H1 (cell line): ENCODE measurements at regions not wholly inside any gene's neighbourhood (a gene's known extent, or its start where the extent isn't known, plus 50 kb on each side); places are given as distances from the start of the nearest gene placed in this dataset.

ENCODE experiments used
- CTCF ChIA-PET: fragments of 300-600 bp; sonication (Branson Sonifier 250); formaldehyde crosslinking; loops from one replicate; lab custom pipeline; 2021; ENCODE audit not compliant: partially characterized antibody; lab: Charles Lee
- POLR2A ChIA-PET: fragments of 300-600 bp; sonication (Branson Sonifier 250); formaldehyde crosslinking; loops from one replicate; lab custom pipeline; 2021; ENCODE audit warnings: inconsistent platforms; ENCODE audit not compliant: partially characterized antibody; lab: Charles Lee
- DNase-seq, 2 experiments: peaks; one replicate each; pipeline versions ENCODE4 v3.0.0 to v3.0.0-alpha.2; 2010 to 2022; ENCODE audit warnings: low spot score in 2 of 2, low read depth in 1 of 2, mixed read lengths in 1 of 2
- FAIRE-seq: peaks from 2 replicates; lab custom pipeline; 2011; peaks lifted over from hg19 to GRCh38; lab: Jason Lieb, UNC
- H2AFZ ChIP-seq: 2 replicates; pipeline ENCODE4 v1.8.1; 2012; ENCODE audit warnings: low read length, inconsistent platforms
- H2AK5ac ChIP-seq: 2 replicates; pipeline ENCODE4 v1.6.1; 2013; ENCODE audit warnings: low read depth, low read length
- H2BK120ac ChIP-seq: replicated peaks from 2 replicates; pipeline ENCODE3; 2013; ENCODE audit warnings: low read depth, low read length, inconsistent platforms
- H2BK12ac ChIP-seq: 2 replicates; pipeline ENCODE4 v1.6.1; 2013; ENCODE audit warnings: low read depth, low read length
- H2BK15ac ChIP-seq: 2 replicates; pipeline ENCODE4 v1.6.1; 2013; ENCODE audit warnings: low read length
- H2BK20ac ChIP-seq: 2 replicates; pipeline ENCODE4 v1.6.1; 2013; ENCODE audit warnings: low read length
- H2BK5ac ChIP-seq: 2 replicates; pipeline ENCODE4 v1.6.1; 2013; ENCODE audit warnings: low read depth, low read length
- H3K14ac ChIP-seq: 2 replicates; pipeline ENCODE4 v1.6.1; 2013; ENCODE audit warnings: inconsistent platforms; ENCODE audit not compliant: insufficient read length
- H3K18ac ChIP-seq: 2 replicates; pipeline ENCODE4 v1.6.1; 2013; ENCODE audit warnings: low read length; ENCODE audit errors: extremely low read depth
- H3K23ac ChIP-seq: 2 replicates; pipeline ENCODE4 v1.6.1; 2013; ENCODE audit warnings: inconsistent platforms; ENCODE audit not compliant: insufficient read length
- H3K23me2 ChIP-seq: 2 replicates; pipeline ENCODE4 v1.6.1; 2013; ENCODE audit warnings: low read depth, low read length
- H3K27ac ChIP-seq: 2 replicates; pipeline ENCODE4 v1.6.1; 2011; ENCODE audit warnings: low read depth, low read length, inconsistent platforms
- H3K27me3 ChIP-seq, 4 experiments: replicated peaks in 1 of 4; 1 replicate in 1 of 4; 2 replicates in 3 of 4; pipeline versions ENCODE4 v1.6.1 to v1.8.1; 2011 to 2013; ENCODE audit warnings: low read length in 3 of 4, mild to moderate bottlenecking in 3 of 4, inconsistent platforms in 2 of 4, mixed read lengths in 2 of 4, moderate library complexity in 1 of 4; ENCODE audit not compliant: control insufficient read depth in 3 of 4, insufficient read depth in 3 of 4; ENCODE audit errors: extremely low read depth in 1 of 4
- H3K36me3 ChIP-seq, 4 experiments: 2 replicates each; pipeline versions ENCODE4 v1.6.1 to v1.8.1; 2011 to 2013; ENCODE audit warnings: mild to moderate bottlenecking in 4 of 4, low read length in 3 of 4, moderate library complexity in 2 of 4, control low read depth in 1 of 4, inconsistent platforms in 1 of 4; ENCODE audit not compliant: insufficient read depth in 4 of 4, control insufficient read depth in 2 of 4
- H3K4ac ChIP-seq: replicated peaks from 2 replicates; pipeline ENCODE3; 2013; ENCODE audit warnings: low read length, low read depth, mixed read lengths, inconsistent platforms; ENCODE audit not compliant: insufficient read length
- H3K4me1 ChIP-seq, 4 experiments: replicated peaks in 1 of 4; 1 replicate in 1 of 4; 2 replicates in 3 of 4; pipeline versions ENCODE4 v1.6.1 to v1.8.1; 2011 to 2013; ENCODE audit warnings: low read length in 3 of 4, inconsistent platforms in 2 of 4, mixed read lengths in 1 of 4; ENCODE audit not compliant: insufficient read depth in 4 of 4, control insufficient read depth in 3 of 4
- H3K4me2 ChIP-seq, 2 experiments: 2 replicates each; pipeline versions ENCODE4 v1.6.1 to v1.8.1; 2011 to 2013; ENCODE audit warnings: low read depth in 2 of 2, low read length in 2 of 2, control low read depth in 1 of 2, inconsistent platforms in 1 of 2, mild to moderate bottlenecking in 1 of 2; ENCODE audit not compliant: insufficient read depth in 1 of 2
- H3K4me3 ChIP-seq, 4 experiments: fragments of 200-600, 300-600 bp in 1 of 4; sonication (generic), shearing (Covaris generic), sonication (Bioruptor Twin) in 1 of 4; 2 replicates each; pipeline versions ENCODE4 v1.5.1 to v1.8.1; 2011 to 2016; ENCODE audit warnings: low read length in 4 of 4, low read depth in 3 of 4, control low read depth in 2 of 4, inconsistent platforms in 2 of 4, mild to moderate bottlenecking in 2 of 4, mixed read lengths in 1 of 4, moderate library complexity in 1 of 4; ENCODE audit not compliant: insufficient read depth in 2 of 4; ENCODE audit errors: extremely low read depth in 1 of 4
- H3K56ac ChIP-seq: replicated peaks from 2 replicates; pipeline ENCODE3; 2013; ENCODE audit warnings: low read depth, mild to moderate bottlenecking, mixed read lengths, low read length, inconsistent platforms; ENCODE audit not compliant: insufficient read length
- H3K79me1 ChIP-seq: 2 replicates; pipeline ENCODE4 v1.6.1; 2013; ENCODE audit warnings: low read depth, low read length, control low read depth
- H3K79me2 ChIP-seq, 2 experiments: 2 replicates each; pipeline versions ENCODE4 v1.6.1 to v1.8.1; 2012 to 2013; ENCODE audit warnings: low read length in 2 of 2, mild to moderate bottlenecking in 2 of 2, inconsistent platforms in 1 of 2; ENCODE audit not compliant: insufficient read depth in 2 of 2, control insufficient read depth in 1 of 2
- H3K9ac ChIP-seq, 4 experiments: replicated peaks in 1 of 4; 1 replicate in 1 of 4; 2 replicates in 3 of 4; pipeline versions ENCODE4 v1.6.1 to v1.8.1; 2011 to 2013; ENCODE audit warnings: low read depth in 3 of 4, low read length in 3 of 4, control low read depth in 2 of 4, mild to moderate bottlenecking in 2 of 4, moderate library complexity in 2 of 4, inconsistent platforms in 1 of 4; ENCODE audit errors: extremely low read depth in 1 of 4
- H3K9me3 ChIP-seq, 2 experiments: 2 replicates each; pipeline versions ENCODE4 v1.6.1 to v1.8.1; 2012 to 2013; ENCODE audit warnings: mild to moderate bottlenecking in 2 of 2, moderate library complexity in 2 of 2, control low read depth in 1 of 2, inconsistent platforms in 1 of 2, low read depth in 1 of 2, low read length in 1 of 2, mixed read lengths in 1 of 2; ENCODE audit not compliant: insufficient read depth in 2 of 2
- H4K20me1 ChIP-seq, 2 experiments: replicated peaks in 1 of 2; 2 replicates each; pipeline versions ENCODE3 to v1.8.1; 2011 to 2013; ENCODE audit warnings: inconsistent platforms in 2 of 2, low read length in 2 of 2, mild to moderate bottlenecking in 1 of 2; ENCODE audit not compliant: insufficient read depth in 2 of 2, control insufficient read depth in 1 of 2
- H4K5ac ChIP-seq: 2 replicates; pipeline ENCODE4 v1.6.1; 2013; ENCODE audit warnings: low read length, low read depth, mixed read lengths, inconsistent platforms; ENCODE audit not compliant: insufficient read length
- H4K8ac ChIP-seq: 2 replicates; pipeline ENCODE4 v1.8.0; 2013; ENCODE audit warnings: mild to moderate bottlenecking, moderate library complexity, low read length, inconsistent platforms; ENCODE audit not compliant: insufficient read depth; ENCODE audit errors: extremely low read depth
- H4K91ac ChIP-seq: replicated peaks from 2 replicates; pipeline ENCODE3; 2013; ENCODE audit warnings: low read length, mixed read lengths, inconsistent platforms; ENCODE audit not compliant: insufficient read length
- CEBPB ChIP-seq: IDR thresholded peaks from 2 replicates; pipeline ENCODE4 v1.6.1; 2012; ENCODE audit warnings: low read depth, low read length
- FOSL1 ChIP-seq: IDR thresholded peaks from 2 replicates; pipeline ENCODE4 v1.6.1; 2011; ENCODE audit warnings: mild to moderate bottlenecking, low read depth, low read length, moderate library complexity; ENCODE audit not compliant: insufficient read depth
- JUN ChIP-seq: IDR thresholded peaks from 2 replicates; pipeline ENCODE4 v1.6.1; 2011; ENCODE audit warnings: low read depth, mild to moderate bottlenecking, improper control_type of control experiment, low read length
- JUND ChIP-seq: IDR thresholded peaks from 2 replicates; pipeline ENCODE4 v1.6.1; 2011; ENCODE audit warnings: mild to moderate bottlenecking, improper control_type of control experiment, low read length
- KDM1A ChIP-seq: fragments of 200-600, 300-600 bp; sonication (generic); IDR thresholded peaks from 2 replicates; pipeline ENCODE4 v1.7.1; 2016; ENCODE audit warnings: mild to moderate bottlenecking, low read length, borderline replicate concordance
- KDM5A ChIP-seq: fragments of 200-600 bp; IDR thresholded peaks from 2 replicates; pipeline ENCODE4 v1.7.1; 2012; ENCODE audit warnings: mild to moderate bottlenecking, low read length, inconsistent platforms, mixed read lengths
- NRF1 ChIP-seq: IDR thresholded peaks from 2 replicates; pipeline ENCODE4 v1.6.1; 2011; ENCODE audit warnings: mild to moderate bottlenecking, low read depth, low read length, improper control_type of control experiment
- RFX5 ChIP-seq: IDR thresholded peaks from 2 replicates; pipeline ENCODE4 v1.6.1; 2011; ENCODE audit warnings: low read depth, low read length, improper control_type of control experiment, borderline replicate concordance
- SIN3A ChIP-seq, 2 experiments: IDR thresholded peaks in 1 of 2; conservative IDR thresholded peaks in 1 of 2; 2 replicates each; pipeline ENCODE4 v1.6.1; 2011 to 2012; ENCODE audit warnings: low read length in 2 of 2, improper control_type of control experiment in 1 of 2, low read depth in 1 of 2, mild to moderate bottlenecking in 1 of 2
- SP2 ChIP-seq: IDR thresholded peaks from 2 replicates; pipeline ENCODE4 v1.6.1; 2012; ENCODE audit warnings: mild to moderate bottlenecking, low read length, inconsistent platforms
- SP4 ChIP-seq: IDR thresholded peaks from 2 replicates; pipeline ENCODE4 v1.6.1; 2012; ENCODE audit warnings: low read length, inconsistent platforms
- SRF ChIP-seq: IDR thresholded peaks from 2 replicates; pipeline ENCODE4 v1.6.1; 2011; ENCODE audit warnings: mild to moderate bottlenecking, low read depth, low read length, moderate library complexity
- TAF1 ChIP-seq: IDR thresholded peaks from 2 replicates; pipeline ENCODE4 v1.6.1; 2011; ENCODE audit warnings: mild to moderate bottlenecking, low read depth, low read length
- TEAD4 ChIP-seq: IDR thresholded peaks from 2 replicates; pipeline ENCODE4 v1.6.1; 2012; ENCODE audit warnings: low read depth, low read length, inconsistent platforms, mixed read lengths
- WGBS, 2 experiments: shearing (Covaris generic) in 1 of 2; methylation state at CpG; one replicate each; pipeline versions ENCODE4 v1.1.6 to v1.1.7; 2013 to 2015; ENCODE audit warnings: low lambda C conversion rate in 2 of 2, mixed read lengths in 2 of 2, inconsistent platforms in 1 of 2, low coverage in 1 of 2, missing lambda C conversion rate in 1 of 2; ENCODE audit not compliant: insufficient replicate concordance in 2 of 2, insufficient coverage in 1 of 2, insufficient read length in 1 of 2; ENCODE audit errors: extremely low coverage in 1 of 2, missing lambda C conversion rate in 1 of 2; 5-methylcytosine and 5-hydroxymethylcytosine counted together

DNA sequence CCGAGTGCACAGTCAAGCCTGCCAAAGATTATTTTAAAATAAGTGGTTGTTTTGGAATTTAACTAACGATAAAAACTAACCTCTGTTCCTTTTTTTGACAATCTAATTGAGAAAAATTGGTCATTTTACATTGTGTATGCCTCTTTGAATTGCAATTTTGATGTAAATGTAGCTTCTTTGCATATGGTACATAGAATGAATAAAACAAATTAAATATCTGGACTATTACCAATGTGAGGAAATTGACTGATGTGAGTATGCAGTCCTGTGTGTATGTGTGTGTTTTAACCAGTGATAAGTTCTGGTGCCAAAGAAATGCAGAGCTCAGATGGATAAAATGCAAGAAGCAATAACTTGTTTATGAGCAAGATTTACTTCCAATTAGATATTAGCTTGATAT lies 281.3 kb upstream of the ZP4 start:
- H3K18ac ChIP-seq = no peak overlapping the region
- no peak overlapping the region for H2BK15ac ChIP-seq
- H3K4me2 ChIP-seq = no peak overlapping the region
- H3K27me3 ChIP-seq = no peaks in the 10 kb centered on the region
- no peak overlapping the region for H3K23ac ChIP-seq
- H3K9me3 ChIP-seq = no peaks in the 10 kb centered on the region
- H3K27ac ChIP-seq = no peak overlapping the region
- H3K14ac ChIP-seq = no peak overlapping the region
- H3K23me2 ChIP-seq = no peaks in the 10 kb centered on the region
- no peak for FAIRE-seq
- WGBS, 2 experiments = 100% methylated on average over 2 of the region's 2 CpGs; no CpG with 5 or more reads in 1 of the 2 experiments
- DNase-seq = no peak
- H3K36me3 ChIP-seq = no peaks in the 10 kb centered on the region
- H2AK5ac ChIP-seq = no peak overlapping the region
- H2BK12ac ChIP-seq = no peak overlapping the region
- no peak overlapping the region for H3K4me3 ChIP-seq
- no peak overlapping the region for H2AFZ ChIP-seq
- ChIA-PET POLR2A (no interaction called here), CTCF (no interaction called here)
- H2BK120ac ChIP-seq = no peak overlapping the region
- H3K79me2 ChIP-seq = no peaks in the 10 kb centered on the region
- H3K56ac ChIP-seq = no peak overlapping the region
- H2BK5ac ChIP-seq = no peak overlapping the region
- H4K20me1 ChIP-seq = no peaks in the 10 kb centered on the region
- peaks cover 0 to 3% (median 1%) of the 10 kb centered on the region in 4 experiments; a peak in 2 of 7 replicates for H3K4me1 ChIP-seq
- H2BK20ac ChIP-seq = no peak overlapping the region
- no peak overlapping the region for H4K5ac ChIP-seq
- H4K91ac ChIP-seq = no peak overlapping the region
- no peak overlapping the region for H3K4ac ChIP-seq
- H3K9ac ChIP-seq = no peak overlapping the region
- no peak overlapping the region for H4K8ac ChIP-seq
- H3K79me1 ChIP-seq = no peaks in the 10 kb centered on the region
- TF ChIP-seq SP2 (no peak), SIN3A (conservative IDR thresholded peaks at IDR 0.05 in 1 of 2, IDR thresholded peaks at IDR 0.05 in 1 of 2; ENCODE audit: low read depth in 1 of 2, low read length in 2 of 2) (no peak), KDM5A (no peak), RFX5 (no peak), JUND (no peak), CEBPB (no peak), FOSL1 (no peak), TEAD4 (no peak), JUN (no peak), NRF1 (no peak), SP4 (no peak), SRF (no peak), KDM1A (no peak), TAF1 (no peak)
